HG02981 (cell line): ENCODE measurements at regions not wholly inside any gene's neighbourhood (a gene's known extent, or its start where the extent isn't known, plus 50 kb on each side); places are given as distances from the start of the nearest gene placed in this dataset.

Experiments
- ATAC-seq: cut with Tn5 transposase; IDR thresholded peaks from one replicate; pipeline ENCODE4 v1.9.1; 2021; ENCODE audit warnings: mild to moderate bottlenecking, moderate library complexity; ENCODE audit not compliant: unreplicated experiment

DNA sequence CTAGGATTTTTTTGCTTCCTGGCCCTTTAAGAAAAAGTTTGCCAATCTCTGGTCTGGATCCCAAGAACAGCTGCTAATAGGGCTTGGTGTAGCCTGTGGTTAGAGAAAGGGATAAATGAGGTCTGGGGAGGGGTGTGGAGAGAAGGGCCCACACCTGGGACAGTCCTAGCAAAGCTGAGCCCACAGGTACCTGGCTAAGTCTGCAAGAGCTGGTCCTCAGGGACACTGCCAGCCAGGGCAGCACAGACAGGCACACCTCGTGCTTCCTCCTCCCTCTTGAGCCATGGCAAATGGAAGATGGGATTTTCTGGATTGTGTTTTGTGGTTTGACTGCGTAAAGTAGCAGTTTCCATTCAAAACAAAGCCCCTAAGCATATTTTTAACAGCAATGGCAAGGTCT, 217.5 kb downstream of the SOX9 start:
- ATAC-seq = no peak

DNA sequence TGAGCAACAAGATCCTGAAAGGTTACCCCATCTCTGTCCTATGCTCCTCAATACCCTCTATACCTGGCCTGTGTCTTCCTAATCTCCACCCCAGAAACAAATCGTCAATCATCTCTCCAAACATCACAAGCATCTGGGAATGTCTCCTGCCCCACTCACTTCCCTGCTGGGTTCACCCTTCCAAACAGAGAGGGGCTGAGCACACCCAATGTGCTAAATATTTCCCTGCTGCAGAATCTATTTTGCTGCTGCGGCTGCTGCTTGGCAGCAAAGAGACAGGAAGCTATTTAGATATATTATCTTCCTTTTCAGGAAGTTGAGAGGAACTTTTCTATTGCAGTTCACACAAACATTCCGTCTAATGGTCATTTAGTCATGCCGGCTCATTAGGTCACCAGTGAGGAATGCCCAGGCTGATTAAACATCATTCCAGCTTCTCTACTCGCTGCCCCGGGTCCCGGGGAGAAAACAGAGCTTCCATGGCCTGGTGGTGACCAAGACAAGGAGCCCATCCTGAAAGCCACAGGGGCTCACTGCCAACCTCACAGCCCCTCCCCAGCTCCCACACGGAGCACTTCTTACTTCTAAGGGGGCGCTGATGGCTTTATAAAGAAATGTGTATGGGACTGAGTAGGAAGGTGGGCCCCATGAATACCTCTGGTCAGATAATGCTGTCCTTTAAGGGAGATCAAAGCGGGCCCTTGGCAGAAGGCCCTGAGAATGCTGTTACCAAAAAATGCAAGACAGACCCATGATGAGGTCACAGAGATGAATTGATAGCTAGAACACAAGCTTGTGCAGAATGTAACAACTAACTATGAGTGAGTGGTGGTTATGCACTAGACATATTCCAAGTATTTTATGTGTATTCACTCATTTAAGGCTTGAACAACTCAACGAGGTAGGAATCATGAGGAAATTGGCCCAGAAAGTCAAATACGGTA, 218.3 kb downstream of the SOX9 start:
- no peak for ATAC-seq

DNA sequence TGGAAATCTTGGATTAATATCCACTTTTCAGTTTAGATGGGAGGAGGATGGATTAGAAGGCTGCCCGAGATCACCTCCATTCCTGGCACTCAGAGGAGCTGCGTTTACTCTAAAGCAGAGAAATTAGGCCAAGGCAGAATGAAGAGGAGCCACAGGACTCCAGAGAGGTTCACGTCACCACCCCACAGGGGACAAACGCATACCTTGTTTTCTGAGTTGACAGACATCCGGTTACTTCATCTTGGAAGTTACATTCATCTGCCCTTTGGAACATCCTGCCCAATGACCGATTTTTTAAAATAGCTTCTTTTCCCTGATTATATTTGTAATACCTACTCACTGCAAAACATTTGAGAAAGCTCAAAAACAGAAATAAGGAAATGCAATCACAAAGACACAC, 220.0 kb downstream of the SOX9 start:
- ATAC-seq = no peak

DNA sequence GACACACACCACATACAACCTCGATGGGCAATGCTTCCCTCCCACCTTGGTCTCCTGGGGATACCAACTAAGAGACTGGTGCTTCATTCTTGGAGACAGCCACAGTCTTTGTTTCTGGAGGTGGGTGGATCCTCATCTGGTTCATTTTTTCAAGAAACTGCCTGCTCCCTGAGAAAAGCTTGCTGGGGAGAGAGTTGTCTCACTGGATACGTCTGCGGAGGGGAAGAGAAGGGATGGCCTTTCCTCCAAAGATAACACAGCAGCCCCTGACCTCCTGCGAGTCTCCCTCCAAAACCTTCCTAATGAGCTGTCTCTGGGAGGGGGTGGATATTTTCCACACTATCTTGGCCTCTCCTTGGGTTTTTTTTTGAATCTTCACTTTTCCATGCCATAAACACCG, 221.2 kb downstream of the SOX9 start:
- no peak for ATAC-seq

DNA sequence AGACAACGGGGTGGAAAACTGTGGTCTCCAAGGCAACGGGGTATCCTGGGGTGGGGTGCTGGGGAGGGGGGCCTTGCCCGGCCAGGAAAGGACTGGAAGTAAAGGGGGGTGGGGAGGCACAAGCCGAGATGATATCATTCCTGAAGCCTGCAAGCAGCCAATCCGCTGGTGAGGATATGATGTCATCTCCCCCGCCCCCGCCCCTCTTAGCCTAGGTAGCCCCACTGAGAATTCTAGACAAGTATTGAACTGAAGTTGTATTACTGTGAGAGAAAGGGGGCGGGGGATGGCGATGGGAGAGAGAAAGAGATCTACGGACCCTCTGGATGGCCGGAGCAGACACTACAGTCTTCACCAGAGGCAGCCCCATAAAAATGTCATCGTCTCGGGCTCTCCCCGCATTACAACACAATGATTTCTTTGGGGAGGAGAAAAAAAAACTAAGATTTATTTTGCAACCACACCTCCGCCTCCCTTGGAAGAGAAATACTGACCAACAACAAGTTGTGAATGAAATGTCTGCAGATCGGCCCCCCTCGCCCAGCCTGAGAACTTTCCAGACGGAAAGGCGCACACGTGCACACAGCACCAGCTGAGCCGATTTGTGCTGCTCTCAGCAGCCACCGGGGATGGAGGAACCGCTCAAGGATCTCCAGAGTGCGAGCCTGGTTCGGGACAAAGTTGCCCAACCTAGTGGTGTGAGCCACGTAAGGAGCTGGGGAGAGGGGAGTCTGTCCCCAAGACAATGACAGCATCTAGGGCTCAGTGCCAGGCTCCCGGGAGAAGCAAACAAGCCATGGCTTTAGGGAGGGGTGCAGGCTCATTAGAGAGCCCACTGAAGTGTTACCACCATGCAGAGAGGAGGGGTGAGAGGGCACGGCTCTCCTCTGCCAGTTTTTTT, 222.1 kb downstream of the SOX9 start:
- no peak for ATAC-seq

DNA sequence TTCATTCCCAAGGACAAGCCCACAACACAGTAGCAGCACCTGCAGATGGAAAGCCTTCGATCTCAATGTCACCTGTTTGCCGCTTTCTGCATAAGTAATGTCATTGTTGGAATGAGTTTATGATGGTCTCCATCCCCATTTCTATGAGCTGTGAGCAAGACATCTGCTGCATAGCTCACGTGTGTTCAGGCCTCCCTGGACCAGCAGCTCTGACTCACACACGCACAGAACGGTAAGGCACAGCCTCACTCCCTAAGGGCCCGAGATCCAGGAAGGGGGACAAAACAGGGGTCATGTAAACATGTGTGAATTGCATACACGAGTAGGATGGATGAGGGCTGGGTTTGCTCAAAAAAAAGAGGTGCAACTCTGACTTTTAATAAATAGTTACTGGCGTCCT, 223.1 kb downstream of the SOX9 start:
- ATAC-seq = no peak

DNA sequence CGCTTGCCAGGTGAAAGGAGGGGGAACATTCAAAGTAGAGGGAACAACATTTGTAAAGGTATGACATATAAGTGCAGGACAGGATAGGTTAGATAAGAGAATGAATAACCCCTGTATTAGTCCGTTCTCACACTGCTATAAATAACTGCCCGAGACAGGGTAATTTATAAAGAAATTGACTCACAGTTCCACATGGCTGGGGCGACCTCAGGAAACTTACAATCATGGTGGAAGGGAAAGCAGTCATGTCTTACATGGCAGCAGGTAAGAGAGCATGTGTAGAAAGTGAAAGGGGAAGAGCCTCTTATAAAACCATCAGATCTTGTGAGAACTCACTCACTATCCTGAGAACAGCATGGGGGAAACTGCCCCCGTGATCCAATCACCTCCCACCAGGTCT, 223.8 kb downstream of the SOX9 start:
- no peak for ATAC-seq

DNA sequence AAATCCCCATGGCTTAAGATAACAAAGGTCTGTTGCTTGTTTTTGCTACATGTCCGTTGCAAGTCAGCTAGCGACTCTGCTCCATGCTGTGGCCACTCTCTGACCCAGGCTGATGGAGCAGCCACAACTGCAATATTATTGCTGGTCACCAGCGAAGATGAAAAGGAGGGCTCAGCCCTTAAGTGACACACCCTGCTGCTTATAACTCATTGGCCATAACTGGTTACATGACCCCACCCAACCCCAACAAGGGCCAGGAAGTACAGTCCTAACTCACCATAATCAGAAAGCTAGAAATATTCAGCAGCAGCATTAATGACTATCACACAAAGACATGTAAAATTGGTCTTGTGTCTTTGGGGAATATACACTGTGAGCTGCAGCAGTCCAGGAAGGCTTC, 224.3 kb downstream of the SOX9 start:
- ATAC-seq = no peak

DNA sequence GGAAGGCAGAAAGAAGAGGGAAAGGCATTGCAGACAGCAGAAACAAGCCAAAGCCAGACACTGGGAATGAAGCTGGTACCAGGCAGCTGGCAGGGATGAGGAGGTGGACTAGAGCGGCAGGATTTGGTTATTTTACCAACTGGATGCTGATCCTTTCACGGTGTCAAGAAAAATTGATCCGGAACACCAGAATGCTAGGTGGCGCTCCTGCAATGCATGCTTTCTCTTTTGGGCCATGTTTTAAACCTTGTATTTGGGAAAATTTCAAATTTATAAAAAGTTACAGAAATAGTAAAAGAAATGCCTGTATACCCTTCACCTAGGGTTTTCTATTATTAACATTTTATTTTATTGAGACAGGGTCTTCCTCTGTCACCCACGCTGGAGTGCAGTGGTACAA, 224.7 kb downstream of the SOX9 start:
- ATAC-seq = no peak

DNA sequence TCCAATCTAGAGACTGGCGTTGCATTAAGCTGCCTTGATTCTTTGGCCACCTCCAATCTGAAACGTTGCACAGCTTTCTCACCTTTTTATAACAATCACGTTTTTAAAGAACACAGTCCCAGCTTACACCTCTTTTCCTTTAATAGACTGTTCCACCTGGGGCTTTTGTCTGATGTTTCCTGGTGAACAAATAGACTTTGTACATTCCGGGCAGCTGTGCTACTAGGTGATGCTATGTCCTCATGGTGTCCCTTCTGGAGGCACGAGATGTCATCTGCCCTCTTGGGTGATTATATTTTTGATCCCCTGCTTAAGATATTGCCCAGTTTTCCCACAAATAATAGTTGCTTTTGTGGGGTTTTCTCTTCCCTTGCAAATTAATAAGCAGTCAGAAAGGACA, 225.5 kb downstream of the SOX9 start:
- no peak for ATAC-seq

DNA sequence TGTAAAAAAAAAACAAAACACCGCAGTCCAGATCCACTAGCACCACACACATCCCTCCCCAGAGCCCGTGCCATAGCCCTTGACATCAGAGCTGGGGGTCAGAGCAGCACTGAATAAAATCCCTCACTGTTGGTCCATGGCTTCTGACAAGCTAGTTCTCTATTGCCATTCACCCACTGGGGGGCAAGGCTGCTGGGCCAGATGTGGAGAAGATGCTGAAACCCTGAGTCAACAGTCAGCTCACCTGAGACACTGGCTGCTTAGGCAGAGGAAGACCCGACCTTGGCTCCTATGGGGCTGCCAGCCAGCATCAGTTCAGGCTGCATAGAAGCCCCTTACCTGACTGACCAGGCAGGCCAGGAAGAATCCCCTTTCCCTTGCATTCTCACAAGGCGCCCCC, 228.2 kb downstream of the SOX9 start:
- ATAC-seq = no peak

DNA sequence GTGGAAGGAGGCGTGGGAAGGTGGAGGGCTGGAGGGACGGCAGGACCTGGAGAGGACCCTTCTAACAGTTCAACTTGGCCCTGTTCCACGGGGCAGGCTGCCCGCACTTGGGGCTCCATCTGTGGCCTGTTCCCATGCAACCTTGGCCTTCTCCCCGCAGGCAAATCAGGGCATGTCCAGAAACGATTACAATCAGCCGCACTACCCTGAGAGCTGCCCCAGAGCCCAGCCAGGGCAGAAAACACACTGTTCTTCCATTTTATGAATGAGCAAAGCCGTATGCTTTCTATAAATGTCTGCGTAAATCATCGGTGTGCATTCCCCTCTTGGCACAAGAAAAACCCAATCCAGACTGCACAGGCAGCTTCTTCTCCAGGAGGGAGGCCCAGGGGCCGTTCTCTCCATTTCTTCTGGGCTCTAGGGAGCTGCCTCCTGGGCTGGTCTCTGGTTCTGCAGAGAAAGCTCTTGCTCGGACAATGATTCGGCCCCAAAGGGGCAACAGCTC, 228.7 kb downstream of the SOX9 start:
- no peak for ATAC-seq

DNA sequence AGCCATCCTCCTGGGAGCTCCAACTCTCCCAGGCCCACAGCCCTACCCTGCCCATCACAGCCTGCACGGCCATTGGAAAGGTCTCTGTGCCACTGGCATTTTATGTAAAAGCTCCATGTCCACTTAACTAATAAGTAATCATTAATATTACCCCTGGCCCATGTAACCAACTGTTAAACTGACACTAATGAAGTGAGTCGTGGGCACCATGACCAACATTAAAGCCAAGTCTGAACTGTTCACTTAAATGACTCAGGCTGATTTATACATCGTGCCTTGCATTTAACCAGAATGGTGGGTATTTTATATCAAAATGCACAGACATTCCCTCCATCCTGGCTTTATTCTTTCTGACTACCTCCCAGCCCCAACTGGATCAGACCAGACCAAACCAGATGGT, 229.3 kb downstream of the SOX9 start:
- ATAC-seq = no peak

DNA sequence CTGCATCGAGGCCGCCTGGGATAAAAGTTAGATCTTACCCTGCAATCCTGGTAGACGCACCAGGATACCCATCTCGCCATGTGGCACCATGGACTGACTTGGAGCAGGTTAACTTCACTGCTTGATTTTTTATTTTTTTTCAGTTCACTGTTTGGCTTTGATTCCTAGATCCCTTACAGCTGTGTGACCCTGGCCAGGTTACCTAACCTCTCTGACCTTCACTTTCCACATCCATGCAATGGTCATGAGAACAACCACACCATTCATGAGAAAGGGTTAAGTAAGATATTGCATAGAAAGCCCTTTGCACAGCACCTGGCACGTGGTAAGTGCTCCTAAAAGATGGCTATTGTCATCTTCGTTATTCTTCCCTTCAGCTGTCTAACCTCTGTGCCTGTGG, 230.5 kb downstream of the SOX9 start:
- ATAC-seq = no peak

DNA sequence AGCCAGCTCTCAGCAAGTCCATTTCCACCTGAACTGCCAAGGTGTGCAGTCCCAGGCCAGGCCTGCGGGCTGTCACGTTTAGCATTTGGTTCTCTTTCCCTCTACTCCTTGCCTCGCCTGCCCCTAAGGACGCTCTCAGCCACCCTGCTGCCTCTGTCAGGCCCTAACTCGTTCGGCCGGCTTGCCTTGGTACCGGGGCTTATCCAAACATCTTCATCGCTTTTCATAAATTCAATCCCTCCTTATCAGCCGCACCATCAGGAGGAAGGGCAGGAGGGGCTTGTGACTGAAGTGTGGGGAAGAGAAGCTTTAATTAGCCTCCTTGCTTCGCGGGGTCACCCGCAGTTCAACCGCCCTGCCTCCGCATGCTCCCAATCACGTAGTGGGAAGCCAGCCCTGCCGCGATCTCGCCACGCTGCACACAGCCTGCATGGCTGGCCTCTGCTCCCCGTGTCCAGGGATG, 231.1 kb downstream of the SOX9 start:
- no peak for ATAC-seq

DNA sequence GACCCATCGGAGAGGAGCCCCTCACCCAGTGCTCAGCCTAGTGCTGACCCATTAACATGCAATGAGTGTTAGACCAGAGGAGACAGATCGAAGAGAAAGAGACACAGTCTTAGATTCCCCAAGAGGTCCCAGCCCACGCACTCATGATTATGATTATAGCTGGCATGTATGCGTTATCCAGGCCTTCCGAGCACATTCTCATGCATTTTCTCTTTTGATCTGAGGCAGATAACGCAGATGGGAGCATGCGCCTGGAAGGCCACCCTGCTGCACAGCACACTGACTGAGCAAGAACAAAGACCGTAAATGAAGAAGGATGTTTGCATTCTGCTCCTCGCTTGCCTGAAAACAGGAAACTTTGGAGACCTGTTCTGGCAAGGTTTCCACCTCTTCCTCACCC, 232.7 kb downstream of the SOX9 start:
- ATAC-seq = no peak

DNA sequence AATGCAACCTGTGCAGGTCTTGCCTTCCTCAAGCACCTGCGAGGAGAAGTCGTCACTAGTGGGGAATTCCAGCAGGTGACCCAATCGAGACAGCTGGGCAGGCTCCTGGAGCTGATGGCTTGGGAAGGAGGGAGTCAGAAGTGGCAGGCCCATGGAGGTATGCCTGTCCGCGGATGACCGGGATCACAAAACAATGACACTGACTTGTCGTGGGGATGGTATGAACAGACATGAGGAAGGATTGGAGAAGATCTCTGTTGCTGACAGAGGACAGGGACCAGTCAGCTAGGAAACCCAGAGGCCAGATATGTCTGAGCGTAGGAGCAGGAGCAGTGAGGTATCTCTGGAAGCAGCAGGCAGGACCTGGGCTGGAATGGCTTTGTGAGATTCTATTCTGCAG, 233.3 kb downstream of the SOX9 start:
- ATAC-seq = no peak

DNA sequence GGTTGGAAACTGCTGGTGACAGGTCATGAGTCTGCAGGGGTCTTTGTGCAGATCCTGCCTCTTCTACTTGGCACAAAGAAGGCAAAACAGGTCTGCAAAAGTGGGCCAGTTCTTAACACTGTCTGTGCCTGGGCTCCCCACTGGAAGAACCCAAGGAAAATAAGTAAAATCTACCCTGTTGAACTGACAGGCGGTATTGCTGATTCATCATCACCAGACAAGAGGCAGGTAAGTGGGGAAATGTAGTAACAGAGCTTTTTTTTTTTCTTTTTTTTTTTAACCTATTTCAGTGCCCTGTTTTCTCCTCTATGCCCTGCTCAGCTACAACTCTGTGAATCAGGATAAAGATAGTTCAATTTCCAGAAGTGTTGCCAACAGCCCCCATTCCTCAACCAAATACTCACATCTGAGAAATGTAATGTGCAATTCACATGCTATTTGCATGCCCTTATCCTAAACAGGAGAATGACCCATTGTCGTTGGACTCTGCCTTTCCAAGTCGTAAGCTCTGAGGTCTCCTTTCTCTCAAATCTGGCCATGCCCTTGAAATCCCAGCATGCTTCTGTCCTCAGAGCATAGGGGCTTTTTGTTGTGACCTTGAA, 237.0 kb downstream of the SOX9 start:
- no peak for ATAC-seq

DNA sequence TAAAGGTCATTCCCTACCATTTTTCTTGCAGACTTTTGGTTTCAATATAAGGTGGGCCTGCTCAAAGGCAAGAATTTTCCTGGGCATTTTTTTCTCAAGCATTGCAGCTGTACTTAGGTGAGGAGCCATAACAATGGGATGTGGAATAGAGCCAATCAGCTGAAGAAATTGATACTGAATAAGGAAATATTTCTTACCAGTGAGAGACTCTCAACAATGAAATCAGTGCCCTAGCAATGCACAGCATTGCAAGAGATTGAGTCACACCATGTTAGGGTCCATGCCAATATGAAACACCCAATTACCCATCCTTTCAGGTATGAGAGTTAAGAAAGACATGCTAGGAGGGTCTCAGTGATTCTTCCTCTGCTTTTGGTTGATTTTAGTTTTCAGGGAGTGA, 237.6 kb downstream of the SOX9 start:
- ATAC-seq = no peak

DNA sequence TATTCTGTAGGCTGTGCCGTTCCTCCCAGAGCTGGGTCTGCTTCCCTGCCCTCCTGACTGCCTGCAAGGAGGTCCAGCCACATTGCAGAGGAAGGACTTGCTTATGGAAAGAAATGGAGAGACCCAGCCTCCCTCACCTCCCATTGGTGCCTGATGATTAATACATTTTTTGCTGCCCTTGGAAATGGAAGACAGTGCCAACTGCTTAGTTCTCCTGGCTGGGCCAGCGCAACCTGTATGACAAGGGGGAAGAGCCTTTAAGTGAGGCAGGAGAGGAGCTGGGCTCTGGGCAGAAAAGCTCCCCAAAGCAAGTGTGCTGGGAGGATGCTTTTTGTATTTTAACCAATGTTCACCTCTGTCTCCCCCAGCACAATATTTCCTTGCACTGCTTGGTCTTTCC, 238.5 kb downstream of the SOX9 start:
- ATAC-seq = no peak

DNA sequence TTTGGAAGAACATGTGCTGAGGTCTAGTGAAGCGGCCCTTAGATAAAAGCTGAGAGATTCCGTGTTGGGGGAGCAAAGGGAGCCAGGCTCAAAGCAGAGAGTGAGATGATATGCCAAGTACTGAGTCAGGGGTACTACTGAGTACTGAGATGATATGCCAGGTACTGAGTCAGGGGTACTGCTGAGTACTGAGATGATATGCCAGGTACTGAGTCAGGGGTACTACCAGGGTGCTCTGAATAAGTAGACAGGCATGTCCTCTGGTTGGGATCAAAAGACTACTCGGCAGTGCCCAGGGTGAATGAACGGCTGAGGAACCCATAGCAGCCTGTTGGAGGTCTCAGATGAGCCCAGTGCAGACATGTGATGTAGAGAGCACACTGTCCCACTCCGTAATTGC, 239.0 kb downstream of the SOX9 start:
- ATAC-seq = no peak
